B cell (primary cell): ENCODE measurements at regions not wholly inside any gene's neighbourhood (a gene's known extent, or its start where the extent isn't known, plus 50 kb on each side); places are given as distances from the start of the nearest gene placed in this dataset.

Experiments
- CTCF ChIP-seq: fragments of 200-600 bp; IDR thresholded peaks from one replicate; pipeline ENCODE4 v1.8.0; 2022; ENCODE audit warnings: antibody characterized with exemption, mild to moderate bottlenecking
- EZH2 ChIP-seq: IDR thresholded peaks from 2 replicates; pipeline ENCODE4 v1.6.1; 2012; ENCODE audit warnings: borderline replicate concordance, low read depth, mild to moderate bottlenecking, moderate library complexity, low read length; ENCODE audit not compliant: insufficient read depth, poor library complexity, severe bottlenecking

GRCh38 chr5:52199833-52200232, 587.9 kb upstream of the ITGA1 start:
- no peak for TF ChIP-seq CTCF
- no peak for TF ChIP-seq EZH2
